ENCODE measurements at regions not wholly inside any gene's neighbourhood (a gene's known extent, or its start where the extent isn't known, plus 50 kb on each side); places are given as distances from the start of the nearest gene placed in this dataset.

- TF ChIP-seq POLR2A (IDR thresholded peaks at IDR 0.05), result no peak
- TF ChIP-seq, protein P1, sequence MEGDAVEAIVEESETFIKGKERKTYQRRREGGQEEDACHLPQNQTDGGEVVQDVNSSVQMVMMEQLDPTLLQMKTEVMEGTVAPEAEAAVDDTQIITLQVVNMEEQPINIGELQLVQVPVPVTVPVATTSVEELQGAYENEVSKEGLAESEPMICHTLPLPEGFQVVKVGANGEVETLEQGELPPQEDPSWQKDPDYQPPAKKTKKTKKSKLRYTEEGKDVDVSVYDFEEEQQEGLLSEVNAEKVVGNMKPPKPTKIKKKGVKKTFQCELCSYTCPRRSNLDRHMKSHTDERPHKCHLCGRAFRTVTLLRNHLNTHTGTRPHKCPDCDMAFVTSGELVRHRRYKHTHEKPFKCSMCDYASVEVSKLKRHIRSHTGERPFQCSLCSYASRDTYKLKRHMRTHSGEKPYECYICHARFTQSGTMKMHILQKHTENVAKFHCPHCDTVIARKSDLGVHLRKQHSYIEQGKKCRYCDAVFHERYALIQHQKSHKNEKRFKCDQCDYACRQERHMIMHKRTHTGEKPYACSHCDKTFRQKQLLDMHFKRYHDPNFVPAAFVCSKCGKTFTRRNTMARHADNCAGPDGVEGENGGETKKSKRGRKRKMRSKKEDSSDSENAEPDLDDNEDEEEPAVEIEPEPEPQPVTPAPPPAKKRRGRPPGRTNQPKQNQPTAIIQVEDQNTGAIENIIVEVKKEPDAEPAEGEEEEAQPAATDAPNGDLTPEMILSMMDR (IDR thresholded peaks at IDR 0.05), result no peak
Measured at GRCh38 chr5:54924487-54924886, 60.9 kb downstream of the ESM1 start.
